Tongue (tissue), 1 donor: ENCODE measurements at regions not wholly inside any gene's neighbourhood (a gene's known extent, or its start where the extent isn't known, plus 50 kb on each side); places are given as distances from the start of the nearest gene placed in this dataset.
"Not testable (repeated sequence)": the region's sequence is repeated elsewhere in the genome, so short reads cannot be mapped to it uniquely, and the experiment has no call there.

Experiments
- DNase-seq: peaks from one replicate; pipeline ENCODE4 v3.0.0-alpha.2; 2015

GRCh38 chr14:44783901-44784300 is 177.8 kb downstream of the KLHL28 start:
- DNase-seq: no peak

GRCh38 chr14:44782775-44783238 is 178.9 kb downstream of the KLHL28 start:
- DNase-seq: no peak

- no peak for DNase-seq
Observed at GRCh38 chr14:44780989-44781388, 180.8 kb downstream of the KLHL28 start.

GRCh38 chr14:44778604-44779003 is 183.1 kb downstream of the KLHL28 start:
- DNase-seq: peak; percentile 39

GRCh38 chr14:44777584-44777983 is 184.2 kb downstream of the KLHL28 start:
- DNase-seq: no peak

GRCh38 chr14:44775248-44775647 is 186.5 kb downstream of the KLHL28 start:
- DNase-seq: no peak

- DNase-seq: no peak
Observed at GRCh38 chr14:44774396-44774795, 187.4 kb downstream of the KLHL28 start.

GRCh38 chr14:44771496-44771895 is 190.3 kb downstream of the KLHL28 start:
- DNase-seq: no peak

- DNase-seq: no peak
Observed at GRCh38 chr14:44770201-44770600, 191.5 kb downstream of the KLHL28 start.

GRCh38 chr14:44768935-44769334 is 192.8 kb downstream of the KLHL28 start:
- DNase-seq: no peak

GRCh38 chr14:44767646-44768173 is 194.0 kb downstream of the KLHL28 start:
- no peak for DNase-seq

GRCh38 chr14:44766285-44766684 is 195.5 kb downstream of the KLHL28 start:
- DNase-seq: no peak

- DNase-seq: no peak
Observed at GRCh38 chr14:44763356-44763755, 198.4 kb downstream of the KLHL28 start.

- no peak for DNase-seq
Observed at GRCh38 chr14:44759277-44759676, 202.5 kb downstream of the KLHL28 start.

GRCh38 chr14:44756554-44756953 is 205.2 kb downstream of the KLHL28 start:
- DNase-seq: no peak

- DNase-seq: no peak
Observed at GRCh38 chr14:44745371-44745770, 216.4 kb downstream of the KLHL28 start.

- DNase-seq: no peak
Observed at GRCh38 chr14:44742202-44742601, 219.5 kb downstream of the KLHL28 start.

- peak; percentile 1 for DNase-seq
Observed at GRCh38 chr14:44741431-44741830, 220.3 kb downstream of the KLHL28 start.

- no peak for DNase-seq
Observed at GRCh38 chr14:44736326-44736725, 225.4 kb downstream of the KLHL28 start.

GRCh38 chr14:44732144-44732543 is 225.1 kb upstream of the FSCB start:
- DNase-seq: peak; percentile 20

GRCh38 chr14:44730860-44731259 is 223.8 kb upstream of the FSCB start:
- DNase-seq: no peak

- DNase-seq: not testable (repeated sequence)
Observed at GRCh38 chr14:44721395-44721794, 214.3 kb upstream of the FSCB start.

- DNase-seq: no peak
Observed at GRCh38 chr14:44720707-44721106, 213.6 kb upstream of the FSCB start.

GRCh38 chr14:44712024-44712815 is 205.1 kb upstream of the FSCB start:
- DNase-seq: peak; percentile 12
